ENCODE measurements at regions not wholly inside any gene's neighbourhood (a gene's known extent, or its start where the extent isn't known, plus 50 kb on each side); places are given as distances from the start of the nearest gene placed in this dataset.

- DNase-seq, result no peak
- H3K79me2 ChIP-seq (ENCODE audit: control insufficient read depth, insufficient read depth, low read length, poor library complexity), result no peaks in the 10 kb centered on the region
- no peak overlapping the region for H3K4ac ChIP-seq (ENCODE audit: low read depth, low read length)
- no peak overlapping the region for H2BK120ac ChIP-seq (ENCODE audit: insufficient read depth, low read length, poor library complexity)
- H4K8ac ChIP-seq (ENCODE audit: low read depth, low read length), result no peak overlapping the region
- H3K27ac ChIP-seq (ENCODE audit: low read depth, low read length), result no peak overlapping the region
- H3K4me1 ChIP-seq (ENCODE audit: control insufficient read depth in 1 of 2, insufficient read depth in 2 of 2, low read length in 2 of 2), result no peaks in the 10 kb centered on the region
- no peak overlapping the region for H2BK5ac ChIP-seq (ENCODE audit: low read depth, low read length, poor library complexity)
- H3K9ac ChIP-seq (ENCODE audit: low read length), result no peak overlapping the region
- no peak overlapping the region for H2AK5ac ChIP-seq (ENCODE audit: low read length)
- no CpG with 5 or more reads among the region's 1 CpG for WGBS (ENCODE audit: extremely low coverage, insufficient coverage, insufficient read length)
- no peak overlapping the region for H3K4me3 ChIP-seq (ENCODE audit: low read depth, low read length)
- H2AFZ ChIP-seq (ENCODE audit: insufficient read depth, low read length, poor library complexity), result no peak overlapping the region
- H4K91ac ChIP-seq (ENCODE audit: low read depth, low read length), result no peak overlapping the region
- H3K4me2 ChIP-seq (ENCODE audit: low read length), result no peak overlapping the region
- no peaks in the 10 kb centered on the region for H3K36me3 ChIP-seq (ENCODE audit: control insufficient read depth in 1 of 2, insufficient read depth in 2 of 2, low read length in 2 of 2)
- H3K79me1 ChIP-seq (ENCODE audit: low read length), result peaks cover 2% of the 10 kb centered on the region
- H3K14ac ChIP-seq (ENCODE audit: low read length), result no peak overlapping the region
- no peak overlapping the region for H2BK12ac ChIP-seq (ENCODE audit: low read length)
- H3K18ac ChIP-seq (ENCODE audit: low read length), result no peak overlapping the region
- H4K12ac ChIP-seq (ENCODE audit: low read depth, low read length), result no peak overlapping the region
- H3K23ac ChIP-seq (ENCODE audit: low read length), result no peak overlapping the region
- no peaks in the 10 kb centered on the region for H3K9me3 ChIP-seq (ENCODE audit: insufficient read depth, low read depth, low read length)
- no peaks in the 10 kb centered on the region for H3K27me3 ChIP-seq (ENCODE audit: insufficient read depth, low read length)
Observed at GRCh38 chr4:13917015-13917414, 289.5 kb upstream of the BOD1L1 start.

GRCh38 chr4:13918110-13918509 is 290.6 kb upstream of the BOD1L1 start:
- no peaks in the 10 kb centered on the region for H3K9me3 ChIP-seq (ENCODE audit: insufficient read depth, low read depth, low read length)
- H3K36me3 ChIP-seq (ENCODE audit: control insufficient read depth in 1 of 2, insufficient read depth in 2 of 2, low read length in 2 of 2), result no peaks in the 10 kb centered on the region
- no peak overlapping the region for H2AFZ ChIP-seq (ENCODE audit: insufficient read depth, low read length, poor library complexity)
- no peaks in the 10 kb centered on the region for H3K79me2 ChIP-seq (ENCODE audit: control insufficient read depth, insufficient read depth, low read length, poor library complexity)
- no peak overlapping the region for H2BK12ac ChIP-seq (ENCODE audit: low read length)
- no peak overlapping the region for H3K4ac ChIP-seq (ENCODE audit: low read depth, low read length)
- no peak overlapping the region for H3K4me2 ChIP-seq (ENCODE audit: low read length)
- no peak overlapping the region for H3K4me3 ChIP-seq (ENCODE audit: low read depth, low read length)
- no peak overlapping the region for H4K12ac ChIP-seq (ENCODE audit: low read depth, low read length)
- no peak overlapping the region for H3K23ac ChIP-seq (ENCODE audit: low read length)
- H2AK5ac ChIP-seq (ENCODE audit: low read length), result no peak overlapping the region
- no peaks in the 10 kb centered on the region for H3K27me3 ChIP-seq (ENCODE audit: insufficient read depth, low read length)
- H2BK5ac ChIP-seq (ENCODE audit: low read depth, low read length, poor library complexity), result no peak overlapping the region
- H3K14ac ChIP-seq (ENCODE audit: low read length), result no peak overlapping the region
- no peaks in the 10 kb centered on the region for H3K4me1 ChIP-seq (ENCODE audit: control insufficient read depth in 1 of 2, insufficient read depth in 2 of 2, low read length in 2 of 2)
- H3K27ac ChIP-seq (ENCODE audit: low read depth, low read length), result no peak overlapping the region
- no peak overlapping the region for H3K18ac ChIP-seq (ENCODE audit: low read length)
- no peak overlapping the region for H3K9ac ChIP-seq (ENCODE audit: low read length)
- no peak overlapping the region for H4K8ac ChIP-seq (ENCODE audit: low read depth, low read length)
- H2BK120ac ChIP-seq (ENCODE audit: insufficient read depth, low read length, poor library complexity), result no peak overlapping the region
- H3K79me1 ChIP-seq (ENCODE audit: low read length), result peaks cover 2% of the 10 kb centered on the region
- H4K91ac ChIP-seq (ENCODE audit: low read depth, low read length), result no peak overlapping the region
- no CpG with 5 or more reads among the region's 2 CpGs for WGBS (ENCODE audit: extremely low coverage, insufficient coverage, insufficient read length)
- peak; percentile 59 to 72 for DNase-seq

- no peak overlapping the region for H4K12ac ChIP-seq (ENCODE audit: low read depth, low read length)
- no peak overlapping the region for H3K9ac ChIP-seq (ENCODE audit: low read length)
- no CpG with 5 or more reads among the region's 7 CpGs for WGBS (ENCODE audit: extremely low coverage, insufficient coverage, insufficient read length)
- H3K4me1 ChIP-seq (ENCODE audit: control insufficient read depth in 1 of 2, insufficient read depth in 2 of 2, low read length in 2 of 2), result no peaks in the 10 kb centered on the region
- no peaks in the 10 kb centered on the region for H3K79me2 ChIP-seq (ENCODE audit: control insufficient read depth, insufficient read depth, low read length, poor library complexity)
- no peak overlapping the region for H2BK5ac ChIP-seq (ENCODE audit: low read depth, low read length, poor library complexity)
- no peak overlapping the region for H3K4me2 ChIP-seq (ENCODE audit: low read length)
- H3K27me3 ChIP-seq (ENCODE audit: insufficient read depth, low read length), result no peaks in the 10 kb centered on the region
- no peaks in the 10 kb centered on the region for H3K9me3 ChIP-seq (ENCODE audit: insufficient read depth, low read depth, low read length)
- peaks cover 2% of the 10 kb centered on the region for H3K79me1 ChIP-seq (ENCODE audit: low read length)
- no peak overlapping the region for H3K18ac ChIP-seq (ENCODE audit: low read length)
- H4K8ac ChIP-seq (ENCODE audit: low read depth, low read length), result no peak overlapping the region
- no peak overlapping the region for H4K91ac ChIP-seq (ENCODE audit: low read depth, low read length)
- H3K4ac ChIP-seq (ENCODE audit: low read depth, low read length), result no peak overlapping the region
- no peak overlapping the region for H2AFZ ChIP-seq (ENCODE audit: insufficient read depth, low read length, poor library complexity)
- H2BK120ac ChIP-seq (ENCODE audit: insufficient read depth, low read length, poor library complexity), result no peak overlapping the region
- H2AK5ac ChIP-seq (ENCODE audit: low read length), result peak overlapping the region; percentile 66
- H3K23ac ChIP-seq (ENCODE audit: low read length), result no peak overlapping the region
- no peaks in the 10 kb centered on the region for H3K36me3 ChIP-seq (ENCODE audit: control insufficient read depth in 1 of 2, insufficient read depth in 2 of 2, low read length in 2 of 2)
- H3K27ac ChIP-seq (ENCODE audit: low read depth, low read length), result no peak overlapping the region
- no peak overlapping the region for H3K14ac ChIP-seq (ENCODE audit: low read length)
- no peak for DNase-seq
- H2BK12ac ChIP-seq (ENCODE audit: low read length), result peak overlapping the region; percentile 16
- H3K4me3 ChIP-seq (ENCODE audit: low read depth, low read length), result no peak overlapping the region
Observed at GRCh38 chr4:13918991-13919441, 291.5 kb upstream of the BOD1L1 start.

DNA sequence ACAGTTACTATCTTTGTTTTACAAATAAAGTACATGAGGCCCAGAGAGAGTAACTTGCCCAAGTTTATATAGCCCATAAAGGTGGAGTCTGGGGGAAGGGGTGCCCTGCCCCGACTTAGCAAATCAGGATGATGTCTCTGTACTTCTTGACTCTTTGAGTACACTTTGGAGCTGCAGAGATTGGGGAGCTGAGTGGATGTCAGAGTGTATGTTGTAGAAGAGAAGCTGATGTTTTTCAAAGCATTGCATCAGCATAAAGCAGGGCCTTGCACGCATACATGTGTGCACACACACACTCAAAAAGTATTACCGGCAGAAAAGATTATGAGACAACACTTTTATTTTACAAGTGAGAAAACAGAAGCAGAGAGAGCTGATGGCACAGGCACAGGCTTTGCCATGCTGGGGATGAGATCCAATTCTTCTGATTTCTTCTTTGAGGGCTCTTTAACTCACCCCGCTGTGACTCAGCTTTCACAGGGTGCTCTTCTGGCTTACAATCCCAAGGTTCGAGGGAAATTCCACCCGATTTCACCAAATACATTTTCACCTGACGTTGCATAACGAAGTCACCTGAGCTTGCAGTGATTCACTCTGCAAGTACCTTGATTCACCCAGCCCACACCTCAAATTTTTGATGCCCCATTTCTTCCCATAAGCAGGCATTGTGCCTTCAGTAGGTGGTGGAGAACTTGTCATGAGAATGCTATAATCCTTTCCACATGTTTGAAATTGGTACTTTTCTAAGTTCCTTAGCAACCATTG is 292.8 kb upstream of the BOD1L1 start:
- Histone ChIP-seq H2AFZ (ENCODE audit: insufficient read depth, low read length, poor library complexity) (no peak overlapping the region), H3K36me3 (ENCODE audit: control insufficient read depth in 1 of 2, insufficient read depth in 2 of 2, low read length in 2 of 2) (no peaks in the 10 kb centered on the region), H3K4me2 (ENCODE audit: low read length) (no peak overlapping the region), H3K14ac (ENCODE audit: low read length) (no peak overlapping the region), H3K23ac (ENCODE audit: low read length) (no peak overlapping the region), H3K9ac (ENCODE audit: low read length) (no peak overlapping the region), H3K4ac (ENCODE audit: low read depth, low read length) (no peak overlapping the region), H4K12ac (ENCODE audit: low read depth, low read length) (no peak overlapping the region), H3K4me3 (ENCODE audit: low read depth, low read length) (no peak overlapping the region), H4K8ac (ENCODE audit: low read depth, low read length) (no peak overlapping the region), H2BK12ac (ENCODE audit: low read length) (no peak overlapping the region), H2BK120ac (ENCODE audit: insufficient read depth, low read length, poor library complexity) (no peak overlapping the region), H2AK5ac (ENCODE audit: low read length) (no peak overlapping the region), H3K27ac (ENCODE audit: low read depth, low read length) (no peak overlapping the region), H3K79me2 (ENCODE audit: control insufficient read depth, insufficient read depth, low read length, poor library complexity) (no peaks in the 10 kb centered on the region), H3K18ac (ENCODE audit: low read length) (no peak overlapping the region), H3K9me3 (ENCODE audit: insufficient read depth, low read depth, low read length) (no peaks in the 10 kb centered on the region), H3K4me1 (ENCODE audit: control insufficient read depth in 1 of 2, insufficient read depth in 2 of 2, low read length in 2 of 2) (no peaks in the 10 kb centered on the region), H4K91ac (ENCODE audit: low read depth, low read length) (no peak overlapping the region), H3K79me1 (ENCODE audit: low read length) (peaks cover 2% of the 10 kb centered on the region), H2BK5ac (ENCODE audit: low read depth, low read length, poor library complexity) (no peak overlapping the region), H3K27me3 (ENCODE audit: insufficient read depth, low read length) (no peaks in the 10 kb centered on the region)
- peak; percentile 70 to 88 for DNase-seq
- WGBS (ENCODE audit: extremely low coverage, insufficient coverage, insufficient read length), result no CpG with 5 or more reads among the region's 8 CpGs

Data from trophoblast cell (in vitro differentiated cells and primary cell).